Subcutaneous abdominal adipose tissue (tissue), 5 donors: ENCODE measurements at regions not wholly inside any gene's neighbourhood (a gene's known extent, or its start where the extent isn't known, plus 50 kb on each side); places are given as distances from the start of the nearest gene placed in this dataset.
"Not testable (repeated sequence)": the region's sequence is repeated elsewhere in the genome, so short reads cannot be mapped to it uniquely, and the experiment has no call there.

Experiments
- H3K27ac ChIP-seq: one replicate; pipeline ENCODE4 v1.7.0; 2013; ENCODE audit warnings: low read depth, mild to moderate bottlenecking, inconsistent platforms, low read length, moderate library complexity
- H3K27me3 ChIP-seq, 5 donors: one replicate each; pipeline ENCODE4 v1.7.0; 2013; ENCODE audit warnings: low read length in 5 of 5, inconsistent platforms in 1 of 5; ENCODE audit not compliant: control insufficient read depth in 5 of 5, insufficient read depth in 4 of 5
- H3K36me3 ChIP-seq, 5 donors: one replicate each; pipeline ENCODE4 v1.7.0; 2013; ENCODE audit warnings: low read length in 5 of 5; ENCODE audit not compliant: control insufficient read depth in 5 of 5, insufficient read depth in 5 of 5
- H3K4me1 ChIP-seq, 5 donors: one replicate each; pipeline ENCODE4 v1.7.0; 2013; ENCODE audit warnings: low read length in 5 of 5, mild to moderate bottlenecking in 3 of 5, moderate library complexity in 1 of 5; ENCODE audit not compliant: control insufficient read depth in 5 of 5, insufficient read depth in 5 of 5
- H3K4me3 ChIP-seq, 5 donors: one replicate each; pipeline ENCODE4 v1.7.0; 2013; ENCODE audit warnings: low read length in 5 of 5, low read depth in 1 of 5
- H3K9ac ChIP-seq, 5 donors: one replicate each; pipeline ENCODE4 v1.7.0; 2013; ENCODE audit warnings: low read length in 5 of 5, mild to moderate bottlenecking in 4 of 5, moderate library complexity in 3 of 5
- H3K9me3 ChIP-seq, 5 donors: one replicate each; pipeline ENCODE4 v1.7.0; 2013; ENCODE audit warnings: low read length in 5 of 5; ENCODE audit not compliant: control insufficient read depth in 5 of 5
- donor health status: healthy.
- donor health status: healthy.
- donor health status: healthy.
- donor health status: healthy.
- donor health status: healthy.

- Histone ChIP-seq H3K27ac (no peak overlapping the region), H3K9me3 (no peaks in the 10 kb centered on the region), H3K4me1 (peaks cover 0 to 4% (median 0%) of the 10 kb centered on the region in 5 donors), H3K27me3 (no peaks in the 10 kb centered on the region), H3K4me3 (no peak overlapping the region), H3K36me3 (no peaks in the 10 kb centered on the region), H3K9ac (no peak overlapping the region)
Observed at GRCh38 chr4:125010796-125011503, 298.4 kb upstream of the ANKRD50 start.

GRCh38 chr4:125008676-125009075, 296.1 kb upstream of the ANKRD50 start:
- H3K27ac ChIP-seq, result no peak overlapping the region
- no peaks in the 10 kb centered on the region for H3K27me3 ChIP-seq
- no peak overlapping the region for H3K4me3 ChIP-seq
- H3K4me1 ChIP-seq, result peaks cover 0 to 4% (median 0%) of the 10 kb centered on the region in 5 donors
- no peaks in the 10 kb centered on the region for H3K36me3 ChIP-seq
- H3K9me3 ChIP-seq, result no peaks in the 10 kb centered on the region
- no peak overlapping the region for H3K9ac ChIP-seq

- no peaks in the 10 kb centered on the region for H3K27me3 ChIP-seq
- no peak overlapping the region for H3K9ac ChIP-seq
- no peaks in the 10 kb centered on the region for H3K36me3 ChIP-seq
- H3K4me1 ChIP-seq, result no peaks in the 10 kb centered on the region
- no peak overlapping the region for H3K4me3 ChIP-seq
- H3K27ac ChIP-seq, result no peak overlapping the region
- no peaks in the 10 kb centered on the region for H3K9me3 ChIP-seq
Observed at GRCh38 chr4:125004676-125005075, 292.1 kb upstream of the ANKRD50 start.

DNA sequence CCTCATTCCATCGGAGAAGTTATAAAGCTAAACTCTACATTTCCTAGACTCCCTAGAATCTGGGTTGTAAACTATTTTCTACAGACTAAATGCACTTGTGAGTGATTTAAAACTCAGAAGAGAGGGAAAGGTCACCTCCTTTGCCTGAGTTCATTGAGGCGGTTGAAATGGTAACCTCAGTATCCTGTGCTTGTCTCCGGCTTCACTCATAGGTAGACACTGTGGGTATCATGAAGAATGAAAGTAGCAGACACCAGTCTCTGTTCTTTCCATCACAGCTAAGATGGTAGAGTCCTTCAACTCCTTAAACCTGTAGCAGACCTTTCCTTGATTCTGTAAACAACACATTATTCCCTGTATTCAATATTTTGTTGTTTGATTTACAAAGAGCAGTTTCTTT, 291.3 kb upstream of the ANKRD50 start:
- Histone ChIP-seq H3K36me3 (no peaks in the 10 kb centered on the region), H3K4me1 (no peaks in the 10 kb centered on the region), H3K9ac (no peak overlapping the region), H3K27ac (no peak overlapping the region), H3K9me3 (no peaks in the 10 kb centered on the region), H3K4me3 (no peak overlapping the region), H3K27me3 (no peaks in the 10 kb centered on the region)

DNA sequence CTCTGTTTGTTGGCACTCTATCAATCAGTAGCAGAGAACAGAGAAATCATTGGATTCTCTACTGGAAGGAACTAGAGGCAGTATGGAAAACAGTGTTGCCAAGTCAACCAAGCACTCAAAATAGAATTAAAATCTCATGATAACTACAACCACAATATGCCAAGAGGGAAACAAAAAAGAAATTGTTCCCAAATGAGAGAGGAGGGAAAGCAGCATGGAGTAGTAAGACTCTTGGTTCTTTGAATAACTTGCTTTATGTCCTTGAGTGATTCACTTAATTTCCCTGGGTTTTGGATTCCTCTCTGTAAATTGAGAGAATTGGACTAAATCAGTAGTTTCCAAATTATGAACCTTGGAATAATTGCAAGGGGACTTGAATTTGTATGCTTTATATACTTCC, 285.5 kb upstream of the ANKRD50 start:
- no peaks in the 10 kb centered on the region for H3K4me1 ChIP-seq
- H3K27ac ChIP-seq, result no peak overlapping the region
- no peaks in the 10 kb centered on the region for H3K36me3 ChIP-seq
- H3K9ac ChIP-seq, result no peak overlapping the region
- no peak overlapping the region for H3K4me3 ChIP-seq
- H3K27me3 ChIP-seq, result no peaks in the 10 kb centered on the region
- no peaks in the 10 kb centered on the region for H3K9me3 ChIP-seq

GRCh38 chr4:124997124-124997523, 284.6 kb upstream of the ANKRD50 start:
- Histone ChIP-seq H3K9ac (no peak overlapping the region), H3K27ac (no peak overlapping the region), H3K27me3 (no peaks in the 10 kb centered on the region), H3K36me3 (no peaks in the 10 kb centered on the region), H3K4me3 (no peak overlapping the region), H3K4me1 (no peaks in the 10 kb centered on the region), H3K9me3 (no peaks in the 10 kb centered on the region)

GRCh38 chr4:124993838-124994237, 281.3 kb upstream of the ANKRD50 start:
- H3K9ac ChIP-seq, result no peak overlapping the region

GRCh38 chr4:124990398-124990797, 277.9 kb upstream of the ANKRD50 start:
- Histone ChIP-seq H3K27me3 (no peaks in the 10 kb centered on the region), H3K27ac (no peak overlapping the region), H3K4me1 (no peaks in the 10 kb centered on the region), H3K9ac (no peak overlapping the region), H3K9me3 (no peaks in the 10 kb centered on the region), H3K36me3 (no peaks in the 10 kb centered on the region), H3K4me3 (no peak overlapping the region)

More at GRCh38 chr4:124993838-124994237, 281.3 kb upstream of the ANKRD50 start:
- H3K9me3 ChIP-seq, result no peaks in the 10 kb centered on the region
- no peaks in the 10 kb centered on the region for H3K36me3 ChIP-seq
- H3K4me1 ChIP-seq, result no peaks in the 10 kb centered on the region
- no peaks in the 10 kb centered on the region for H3K27me3 ChIP-seq
- no peak overlapping the region for H3K27ac ChIP-seq
- no peak overlapping the region for H3K4me3 ChIP-seq

DNA sequence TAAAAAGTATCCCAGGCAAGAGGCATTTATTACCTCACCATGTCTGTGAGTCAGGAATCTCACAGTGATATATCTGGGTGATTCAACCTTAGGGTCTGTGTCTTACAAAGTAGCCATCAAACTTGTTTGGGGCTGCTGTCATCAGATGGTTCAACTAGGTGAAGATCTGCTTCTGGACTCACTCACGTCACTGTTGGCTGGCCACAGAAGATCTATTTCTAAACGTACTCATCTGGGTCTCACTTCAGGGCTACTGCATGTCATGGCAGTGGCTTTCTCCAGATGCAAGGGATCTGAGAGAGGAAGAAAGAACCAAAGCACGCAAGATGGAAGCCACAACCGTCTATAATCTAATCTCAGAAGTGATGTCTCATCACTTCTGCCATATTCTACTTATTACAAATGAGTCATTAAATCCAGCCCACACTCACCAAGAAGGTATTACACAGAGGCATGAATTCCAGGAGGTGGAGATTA, 267.8 kb upstream of the ANKRD50 start:
- Histone ChIP-seq H3K9me3 (no peaks in the 10 kb centered on the region), H3K27me3 (no peaks in the 10 kb centered on the region), H3K9ac (no peak overlapping the region), H3K4me3 (no peak overlapping the region), H3K27ac (no peak overlapping the region), H3K36me3 (no peaks in the 10 kb centered on the region), H3K4me1 (no peaks in the 10 kb centered on the region)

GRCh38 chr4:124978536-124978935, 266.0 kb upstream of the ANKRD50 start:
- not testable (repeated sequence) for H3K27me3 ChIP-seq, H3K36me3 ChIP-seq, H3K4me3 ChIP-seq, H3K27ac ChIP-seq, H3K9me3 ChIP-seq, H3K4me1 ChIP-seq, H3K9ac ChIP-seq
